ENCODE measurements at regions not wholly inside any gene's neighbourhood (a gene's known extent, or its start where the extent isn't known, plus 50 kb on each side); places are given as distances from the start of the nearest gene placed in this dataset.
"Not testable (repeated sequence)": the region's sequence is repeated elsewhere in the genome, so short reads cannot be mapped to it uniquely, and the experiment has no call there.

DNA sequence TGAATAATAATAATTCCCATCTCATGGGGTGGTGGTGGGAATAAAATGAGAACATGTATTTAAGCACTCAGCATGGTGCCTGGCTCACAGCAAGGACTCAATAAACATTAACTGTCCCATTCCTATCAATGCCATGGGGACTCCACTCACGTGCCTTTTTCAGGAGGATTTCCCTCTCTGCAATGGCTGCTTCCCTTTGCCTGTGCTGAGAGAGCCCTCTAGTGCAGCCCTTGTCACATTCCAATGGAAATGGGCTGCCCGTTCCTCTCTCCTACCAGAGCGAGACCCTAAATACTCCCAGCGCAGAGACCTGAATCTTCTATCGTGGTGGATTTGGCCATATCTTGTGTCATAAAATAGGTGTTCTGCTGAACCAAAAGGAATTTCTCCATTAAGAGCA is 621.5 kb upstream of the B3GAT1 start:
- Mint-ChIP-seq H3K4me3 (no peak overlapping the region), H3K4me1 (ENCODE audit: low read depth) (no peaks in the 10 kb centered on the region), H3K36me3 (ENCODE audit: insufficient read depth in 2 of 2) (no peaks in the 10 kb centered on the region), H3K27ac (no peak overlapping the region), H3K9me3 (peaks cover 0 to 1% of the 10 kb centered on the region in 2 donors), H3K27me3 (ENCODE audit: low read depth) (peaks cover 20% of the 10 kb centered on the region)
- ATAC-seq (replicated peaks in 1 of 2) (no peak), DNase-seq (no peak)

DNA sequence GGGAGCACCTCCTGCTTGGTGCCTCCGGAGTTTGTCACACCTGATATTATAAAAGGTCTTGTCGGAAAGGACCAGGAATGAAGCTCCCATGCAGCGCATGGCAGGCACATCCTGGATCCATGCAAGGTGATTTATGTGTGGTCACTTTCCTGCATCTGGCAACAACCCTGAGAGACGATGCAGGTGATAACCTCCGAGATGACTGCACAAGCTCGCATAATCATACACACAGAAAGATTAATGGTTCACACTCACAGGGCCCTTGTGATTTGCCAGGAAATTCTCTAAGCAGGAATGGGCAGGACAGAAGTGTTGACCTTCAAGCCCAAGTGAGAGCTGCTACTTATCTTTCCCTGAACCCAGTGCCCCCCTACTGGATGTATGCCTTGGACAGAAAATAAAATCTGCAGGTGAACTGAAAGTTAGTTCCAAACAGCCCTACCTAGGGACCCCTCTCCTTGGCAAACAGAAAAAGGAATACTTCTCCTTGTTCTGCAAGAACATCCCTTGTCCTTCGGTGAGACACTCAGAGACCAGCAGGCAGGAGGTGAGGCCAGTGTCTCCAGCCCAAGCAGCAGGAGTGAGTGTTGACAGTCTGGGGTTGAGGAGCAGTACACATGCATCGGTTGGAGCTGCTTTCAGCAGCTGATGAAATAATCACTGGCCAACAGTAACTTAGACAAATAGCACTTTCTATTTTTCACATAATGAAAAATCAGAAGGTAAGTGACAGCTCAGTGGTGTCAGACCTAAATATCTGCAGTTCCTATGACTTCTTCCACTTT is 619.4 kb upstream of the B3GAT1 start:
- H3K9me3 Mint-ChIP-seq = peaks cover 2 to 4% of the 10 kb centered on the region in 2 donors
- peaks cover 0 to 3% of the 10 kb centered on the region in 2 donors for H3K36me3 Mint-ChIP-seq (ENCODE audit: insufficient read depth in 2 of 2)
- ATAC-seq (replicated peaks in 1 of 2) (no peak), DNase-seq (no peak)
- no peak overlapping the region for H3K4me3 Mint-ChIP-seq
- H3K4me1 Mint-ChIP-seq (ENCODE audit: low read depth) = no peaks in the 10 kb centered on the region
- no peak overlapping the region for H3K27ac Mint-ChIP-seq
- peaks cover 16% of the 10 kb centered on the region for H3K27me3 Mint-ChIP-seq (ENCODE audit: low read depth)

- H3K9me3 Mint-ChIP-seq = peaks cover 2 to 4% of the 10 kb centered on the region in 2 donors
- no peak overlapping the region for H3K4me3 Mint-ChIP-seq
- H3K27me3 Mint-ChIP-seq (ENCODE audit: low read depth) = peaks cover 11% of the 10 kb centered on the region
- H3K4me1 Mint-ChIP-seq (ENCODE audit: low read depth) = no peaks in the 10 kb centered on the region
- no peak overlapping the region for H3K27ac Mint-ChIP-seq
- DNase-seq (peak in 1 of 2 donors; percentile 3), ATAC-seq (replicated peaks in 1 of 2) (no peak)
- H3K36me3 Mint-ChIP-seq (ENCODE audit: insufficient read depth in 2 of 2) = peaks cover 0 to 3% of the 10 kb centered on the region in 2 donors
Measured at GRCh38 chr11:135027461-135027860, 615.4 kb upstream of the B3GAT1 start.

DNA sequence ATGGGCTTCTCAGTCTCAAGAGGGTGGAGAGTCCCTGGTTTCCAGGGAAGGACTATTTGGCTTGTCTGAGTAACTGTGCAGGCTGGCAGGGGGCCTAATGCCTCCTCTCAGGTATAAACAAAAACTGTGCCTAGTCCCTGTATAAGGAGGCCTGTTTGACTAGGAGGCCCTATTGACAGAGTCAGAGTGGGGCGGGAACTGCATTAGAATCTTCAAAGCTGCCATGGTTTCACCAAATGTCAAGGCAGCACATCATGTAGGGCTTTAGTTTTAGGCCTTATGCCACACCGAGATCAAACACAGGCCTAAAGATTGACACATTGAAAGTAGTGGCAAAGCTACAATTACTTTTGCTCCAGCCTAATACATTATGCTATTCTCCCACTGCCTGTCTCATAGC is 611.5 kb upstream of the B3GAT1 start:
- no peak for DNase-seq
- no peak overlapping the region for H3K27ac Mint-ChIP-seq
- no peak for ATAC-seq (replicated peaks in 1 of 2)

DNA sequence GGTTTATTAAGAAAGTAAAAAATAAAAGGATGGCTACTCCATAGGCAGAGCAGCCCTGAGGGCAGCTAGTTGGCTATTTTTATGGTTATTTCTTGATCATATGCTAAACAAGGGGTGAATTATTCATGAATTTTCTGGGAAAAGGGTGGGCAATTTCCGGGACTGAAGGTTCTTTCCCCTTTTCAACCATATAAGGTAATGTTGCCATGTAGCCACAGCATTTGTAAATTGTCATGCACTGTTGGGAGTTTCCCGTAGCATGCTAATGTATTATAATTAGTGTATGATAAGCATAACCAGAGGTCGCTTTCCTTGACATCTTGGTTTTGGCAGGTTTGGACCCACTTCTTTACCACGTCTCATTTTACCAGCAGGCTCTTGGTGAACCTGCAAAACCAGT is 610.4 kb upstream of the B3GAT1 start:
- no peaks in the 10 kb centered on the region for H3K4me1 Mint-ChIP-seq (ENCODE audit: low read depth)
- no peak overlapping the region for H3K27ac Mint-ChIP-seq
- H3K4me3 Mint-ChIP-seq = no peak overlapping the region
- H3K36me3 Mint-ChIP-seq (ENCODE audit: insufficient read depth in 2 of 2) = peaks cover 0 to 2% of the 10 kb centered on the region in 2 donors
- no peaks in the 10 kb centered on the region for H3K27me3 Mint-ChIP-seq (ENCODE audit: low read depth)
- DNase-seq (no peak), ATAC-seq (replicated peaks in 1 of 2) (no peak)
- peaks cover 1 to 3% of the 10 kb centered on the region in 2 donors for H3K9me3 Mint-ChIP-seq

More for the DNA sequence above, 611.5 kb upstream of the B3GAT1 start:
- H3K4me3 Mint-ChIP-seq = no peak overlapping the region
- peaks cover 2 to 4% of the 10 kb centered on the region in 2 donors for H3K9me3 Mint-ChIP-seq
- peaks cover 0 to 3% of the 10 kb centered on the region in 2 donors for H3K36me3 Mint-ChIP-seq (ENCODE audit: insufficient read depth in 2 of 2)
- no peaks in the 10 kb centered on the region for H3K27me3 Mint-ChIP-seq (ENCODE audit: low read depth)
- no peaks in the 10 kb centered on the region for H3K4me1 Mint-ChIP-seq (ENCODE audit: low read depth)

GRCh38 chr11:135019899-135020298 is 607.9 kb upstream of the B3GAT1 start:
- H3K36me3 Mint-ChIP-seq (ENCODE audit: insufficient read depth in 2 of 2) = no peaks in the 10 kb centered on the region
- H3K27ac Mint-ChIP-seq = no peak overlapping the region
- peaks cover 7% of the 10 kb centered on the region for H3K27me3 Mint-ChIP-seq (ENCODE audit: low read depth)
- ATAC-seq (replicated peaks in 1 of 2) (no peak), DNase-seq (no peak)
- H3K9me3 Mint-ChIP-seq = no peaks in the 10 kb centered on the region
- no peak overlapping the region for H3K4me3 Mint-ChIP-seq
- no peaks in the 10 kb centered on the region for H3K4me1 Mint-ChIP-seq (ENCODE audit: low read depth)

DNA sequence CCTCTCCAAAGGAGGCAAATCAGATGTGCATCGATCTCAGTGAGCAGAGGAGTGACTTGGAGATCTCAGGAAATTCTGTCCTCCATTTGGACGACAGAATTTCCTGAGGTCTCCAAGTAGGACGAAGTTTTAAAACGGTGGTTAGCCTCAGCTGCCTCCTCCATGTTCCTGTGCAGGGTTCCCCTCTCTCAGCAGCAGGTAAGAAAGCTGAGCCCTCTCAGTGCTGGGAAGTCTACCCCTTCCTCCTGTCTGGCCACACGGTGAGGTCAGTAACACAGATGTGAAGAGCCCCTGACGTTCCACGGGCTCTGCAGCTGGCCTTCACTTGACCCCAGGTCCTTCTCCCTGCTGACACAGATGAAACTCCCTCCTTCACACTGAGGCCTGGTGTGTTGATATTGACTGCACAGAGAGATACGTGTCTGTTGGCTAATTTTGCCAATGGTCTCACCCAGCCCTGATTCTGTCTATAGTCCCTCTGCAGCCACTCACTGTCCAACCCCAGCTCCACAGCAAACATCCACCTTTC is 607.4 kb upstream of the B3GAT1 start:
- Mint-ChIP-seq H3K36me3 (ENCODE audit: insufficient read depth in 2 of 2) (no peaks in the 10 kb centered on the region), H3K4me3 (no peak overlapping the region), H3K4me1 (ENCODE audit: low read depth) (no peaks in the 10 kb centered on the region), H3K27ac (no peak overlapping the region), H3K27me3 (ENCODE audit: low read depth) (peaks cover 7% of the 10 kb centered on the region), H3K9me3 (no peaks in the 10 kb centered on the region)
- DNase-seq = no peak
- ATAC-seq (replicated peaks in 1 of 2) = no peak

DNA sequence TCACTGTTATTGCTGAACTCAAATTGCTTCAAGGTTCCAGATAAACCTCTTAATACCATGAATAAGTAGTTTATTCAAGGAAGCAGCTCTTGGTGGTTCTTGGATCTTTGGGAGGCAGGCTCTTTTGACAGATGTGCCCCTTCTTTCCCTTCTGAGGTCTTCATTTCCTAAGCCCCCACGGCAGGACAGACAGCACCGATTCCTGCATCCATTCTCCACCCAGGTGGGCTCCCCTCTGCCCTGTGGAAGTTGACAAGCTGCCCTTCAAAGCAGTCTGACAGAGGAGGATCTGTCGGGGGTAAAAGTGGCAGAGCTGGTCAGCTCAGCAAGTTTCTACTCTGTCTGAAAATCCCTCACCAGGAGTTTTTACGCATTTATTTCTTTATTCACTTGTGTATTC is 605.3 kb upstream of the B3GAT1 start:
- Mint-ChIP-seq H3K4me1 (ENCODE audit: low read depth) (no peaks in the 10 kb centered on the region), H3K4me3 (no peak overlapping the region), H3K27ac (no peak overlapping the region), H3K27me3 (ENCODE audit: low read depth) (peaks cover 7% of the 10 kb centered on the region), H3K36me3 (ENCODE audit: insufficient read depth in 2 of 2) (no peaks in the 10 kb centered on the region), H3K9me3 (peaks cover 0 to 7% of the 10 kb centered on the region in 2 donors)
- DNase-seq (no peak), ATAC-seq (replicated peaks in 1 of 2) (no peak)

DNA sequence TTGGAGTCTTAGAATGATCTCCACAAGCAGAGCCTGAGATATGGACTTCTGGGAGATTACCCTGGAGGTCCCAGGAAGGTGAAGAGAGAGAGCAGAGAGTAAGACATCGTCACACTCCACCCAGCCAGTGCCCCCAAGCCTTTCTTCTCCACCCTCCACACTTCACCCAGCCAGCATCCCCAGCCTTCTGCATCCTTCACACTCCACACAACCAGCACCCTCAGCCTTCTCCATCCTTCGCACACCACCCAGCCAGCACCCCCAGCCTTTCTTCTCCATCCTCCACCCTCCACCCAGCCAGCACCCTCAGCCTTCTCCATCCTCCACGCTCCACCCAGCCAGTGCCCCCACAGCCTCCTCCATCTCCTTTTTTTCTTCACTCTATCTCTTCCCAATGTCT is 603.9 kb upstream of the B3GAT1 start:
- Mint-ChIP-seq H3K27me3 (ENCODE audit: low read depth) (peaks cover 7% of the 10 kb centered on the region), H3K4me3 (no peak overlapping the region), H3K27ac (no peak overlapping the region), H3K36me3 (ENCODE audit: insufficient read depth in 2 of 2) (no peaks in the 10 kb centered on the region), H3K9me3 (peaks cover 0 to 9% of the 10 kb centered on the region in 2 donors), H3K4me1 (ENCODE audit: low read depth) (no peaks in the 10 kb centered on the region)
- DNase-seq = no peak
- no peak for ATAC-seq (replicated peaks in 1 of 2)

DNA sequence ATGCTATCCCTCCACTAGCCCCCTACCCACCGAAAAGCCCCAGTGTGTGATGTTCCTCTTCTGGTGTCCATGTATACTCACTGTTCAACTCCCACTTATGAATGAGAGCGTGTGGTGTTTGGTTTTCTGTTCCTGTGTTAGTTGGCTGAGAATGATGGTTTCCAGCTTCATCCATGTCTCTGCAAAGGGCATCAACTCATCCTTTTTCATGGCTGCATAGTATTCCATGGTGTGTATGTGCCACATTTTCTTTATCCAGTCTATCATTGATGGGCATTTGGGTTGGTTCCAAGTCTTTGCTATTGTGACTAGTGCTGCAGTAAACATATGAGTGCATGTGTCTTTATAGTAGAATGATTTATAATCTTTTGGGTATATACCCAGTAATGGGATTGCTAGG is 599.3 kb upstream of the B3GAT1 start:
- DNase-seq; H3K4me1 Mint-ChIP-seq (ENCODE audit: low read depth); ATAC-seq (replicated peaks in 1 of 2); H3K9me3 Mint-ChIP-seq; H3K4me3 Mint-ChIP-seq; H3K36me3 Mint-ChIP-seq (ENCODE audit: insufficient read depth in 2 of 2); H3K27ac Mint-ChIP-seq: not testable (repeated sequence)
- peaks cover 16% of the 10 kb centered on the region for H3K27me3 Mint-ChIP-seq (ENCODE audit: low read depth)

- no peaks in the 10 kb centered on the region for H3K36me3 Mint-ChIP-seq (ENCODE audit: insufficient read depth in 2 of 2)
- ATAC-seq (replicated peaks in 1 of 2) = no peak
- H3K27ac Mint-ChIP-seq = no peak overlapping the region
- no peak for DNase-seq
- H3K4me3 Mint-ChIP-seq = no peak overlapping the region
- H3K9me3 Mint-ChIP-seq = peaks cover 0 to 9% of the 10 kb centered on the region in 2 donors
- H3K27me3 Mint-ChIP-seq (ENCODE audit: low read depth) = peaks cover 8% of the 10 kb centered on the region
- no peaks in the 10 kb centered on the region for H3K4me1 Mint-ChIP-seq (ENCODE audit: low read depth)
Measured at GRCh38 chr11:135009125-135009524, 597.1 kb upstream of the B3GAT1 start.

GRCh38 chr11:135008412-135008811 is 596.4 kb upstream of the B3GAT1 start:
- no peaks in the 10 kb centered on the region for H3K36me3 Mint-ChIP-seq (ENCODE audit: insufficient read depth in 2 of 2)
- peaks cover 8% of the 10 kb centered on the region for H3K27me3 Mint-ChIP-seq (ENCODE audit: low read depth)
- H3K4me3 Mint-ChIP-seq = no peak overlapping the region
- ATAC-seq (replicated peaks in 1 of 2) (no peak), DNase-seq (no peak)
- no peak overlapping the region for H3K27ac Mint-ChIP-seq
- H3K9me3 Mint-ChIP-seq = peaks cover 0 to 7% of the 10 kb centered on the region in 2 donors
- no peaks in the 10 kb centered on the region for H3K4me1 Mint-ChIP-seq (ENCODE audit: low read depth)

GRCh38 chr11:135008001-135008405 is 596.0 kb upstream of the B3GAT1 start:
- Mint-ChIP-seq H3K27me3 (ENCODE audit: low read depth) (peaks cover 8% of the 10 kb centered on the region), H3K27ac (no peak overlapping the region), H3K4me3 (no peak overlapping the region), H3K36me3 (ENCODE audit: insufficient read depth in 2 of 2) (no peaks in the 10 kb centered on the region), H3K4me1 (ENCODE audit: low read depth) (no peaks in the 10 kb centered on the region), H3K9me3 (peaks cover 0 to 6% of the 10 kb centered on the region in 2 donors)
- ATAC-seq (replicated peaks in 1 of 2) (no peak), DNase-seq (no peak)

GRCh38 chr11:135006800-135007199 is 594.8 kb upstream of the B3GAT1 start:
- DNase-seq = no peak
- Mint-ChIP-seq H3K27ac (no peak overlapping the region), H3K36me3 (ENCODE audit: insufficient read depth in 2 of 2) (no peaks in the 10 kb centered on the region), H3K4me1 (ENCODE audit: low read depth) (no peaks in the 10 kb centered on the region), H3K27me3 (ENCODE audit: low read depth) (peaks cover 8% of the 10 kb centered on the region), H3K4me3 (no peak overlapping the region), H3K9me3 (peaks cover 0 to 3% of the 10 kb centered on the region in 2 donors)
- no peak for ATAC-seq (replicated peaks in 1 of 2)

Measured in activated T-cell treated with anti-CD3 and anti-CD28 coated beads, Interleukin-2, amount 50 U/mL, for 72 hours (primary cell).